Liver (tissue), 8 donors: ENCODE measurements at regions not wholly inside any gene's neighbourhood (a gene's known extent, or its start where the extent isn't known, plus 50 kb on each side); places are given as distances from the start of the nearest gene placed in this dataset.

ENCODE experiments used
- DNase-seq: peaks from one replicate; pipeline ENCODE4 v3.0.0-alpha.2; 2017; ENCODE audit warnings: low spot score
- H3K27ac ChIP-seq, 2 donors: one replicate each; pipeline ENCODE4 v1.7.0; 2013; ENCODE audit warnings: inconsistent platforms in 2 of 2, low read length in 2 of 2, control low read depth in 1 of 2, low read depth in 1 of 2, mild to moderate bottlenecking in 1 of 2
- H3K27me3 ChIP-seq, 4 donors: one replicate each; pipeline versions ENCODE4 v1.6.1 to v1.7.0; 2013; ENCODE audit warnings: low read length in 3 of 4, inconsistent platforms in 1 of 4, mild to moderate bottlenecking in 1 of 4, moderate library complexity in 1 of 4; ENCODE audit not compliant: control insufficient read depth in 4 of 4, insufficient read depth in 4 of 4
- H3K36me3 ChIP-seq, 4 donors: one replicate each; pipeline versions ENCODE4 v1.6.1 to v1.7.0; 2013; ENCODE audit warnings: low read length in 3 of 4, mild to moderate bottlenecking in 3 of 4, low read depth in 1 of 4, moderate library complexity in 1 of 4; ENCODE audit not compliant: control insufficient read depth in 4 of 4, insufficient read depth in 3 of 4
- H3K4me1 ChIP-seq, 4 donors: one replicate each; pipeline versions ENCODE4 v1.6.1 to v1.7.0; 2013; ENCODE audit warnings: low read length in 3 of 4, mild to moderate bottlenecking in 3 of 4, moderate library complexity in 1 of 4; ENCODE audit not compliant: control insufficient read depth in 4 of 4, insufficient read depth in 4 of 4
- H3K4me3 ChIP-seq, 3 donors: one replicate each; pipeline versions ENCODE4 v1.6.1 to v1.7.0; 2013; ENCODE audit warnings: low read length in 3 of 3, control low read depth in 1 of 3, low read depth in 1 of 3, mild to moderate bottlenecking in 1 of 3
- H3K9ac ChIP-seq, 2 donors: one replicate each; pipeline ENCODE4 v1.7.0; 2013; ENCODE audit warnings: low read length in 2 of 2, mild to moderate bottlenecking in 2 of 2, moderate library complexity in 2 of 2, control low read depth in 1 of 2, low read depth in 1 of 2
- H3K9me3 ChIP-seq, 4 donors: one replicate each; pipeline versions ENCODE4 v1.6.1 to v1.7.0; 2013; ENCODE audit warnings: low read length in 3 of 4; ENCODE audit not compliant: control insufficient read depth in 4 of 4
- CTCF ChIP-seq: fragments of 150-350 bp; IDR thresholded peaks from 2 replicates; pipeline ENCODE4 v1.5.1; 2017; ENCODE audit warnings: improper control_type of control experiment, low read depth, low read length; ENCODE audit not compliant: missing input control
- EGR1 ChIP-seq, 2 donors: IDR thresholded peaks; 2 replicates each; pipeline ENCODE4 v1.6.1; 2016 to 2018; ENCODE audit warnings: antibody characterized with exemption in 2 of 2, low read depth in 2 of 2
- FOXA1 ChIP-seq: IDR thresholded peaks from 2 replicates; pipeline ENCODE4 v1.6.1; 2016; ENCODE audit warnings: antibody characterized with exemption
- FOXA2 ChIP-seq: IDR thresholded peaks from 2 replicates; pipeline ENCODE4 v1.6.1; 2016; ENCODE audit warnings: antibody characterized with exemption
- GABPA ChIP-seq, 2 donors: IDR thresholded peaks in 1 of 2; conservative IDR thresholded peaks in 1 of 2; 2 replicates each; pipeline ENCODE4 v1.6.1; 2016; ENCODE audit warnings: antibody characterized with exemption in 2 of 2, mild to moderate bottlenecking in 1 of 2, moderate library complexity in 1 of 2
- HNF4A ChIP-seq, 2 donors: conservative IDR thresholded peaks; 2 replicates each; pipeline ENCODE4 v1.6.1; 2016; ENCODE audit warnings: antibody characterized with exemption in 2 of 2, mild to moderate bottlenecking in 2 of 2
- HNF4G ChIP-seq: IDR thresholded peaks from 2 replicates; pipeline ENCODE4 v1.6.1; 2016; ENCODE audit warnings: antibody characterized with exemption
- JUND ChIP-seq, 2 donors: IDR thresholded peaks; 2 replicates each; pipeline ENCODE4 v1.6.1; 2016; ENCODE audit warnings: antibody characterized with exemption in 2 of 2
- NR2F2 ChIP-seq: IDR thresholded peaks from 2 replicates; pipeline ENCODE4 v1.6.1; 2016; ENCODE audit warnings: antibody characterized with exemption
- RAD21 ChIP-seq, 2 donors: IDR thresholded peaks; 2 replicates each; pipeline ENCODE4 v1.6.1; 2016; ENCODE audit warnings: antibody characterized with exemption in 2 of 2, mild to moderate bottlenecking in 2 of 2
- REST ChIP-seq: IDR thresholded peaks from 2 replicates; pipeline ENCODE4 v1.6.1; 2016; ENCODE audit warnings: antibody characterized with exemption, mild to moderate bottlenecking
- RXRA ChIP-seq, 2 donors: IDR thresholded peaks; 2 replicates each; pipeline ENCODE4 v1.6.1; 2017 to 2018; ENCODE audit warnings: antibody characterized with exemption in 2 of 2, mild to moderate bottlenecking in 1 of 2
- SP1 ChIP-seq: IDR thresholded peaks from 2 replicates; pipeline ENCODE4 v1.6.1; 2018; ENCODE audit warnings: antibody characterized with exemption, mild to moderate bottlenecking
- TAF1 ChIP-seq: conservative IDR thresholded peaks from 2 replicates; pipeline ENCODE4 v1.6.1; 2016; ENCODE audit warnings: antibody characterized with exemption, mild to moderate bottlenecking
- YY1 ChIP-seq: IDR thresholded peaks from 2 replicates; pipeline ENCODE4 v1.6.1; 2016; ENCODE audit warnings: antibody characterized with exemption, mild to moderate bottlenecking
- ZBTB33 ChIP-seq: IDR thresholded peaks from 2 replicates; pipeline ENCODE4 v1.6.1; 2016; ENCODE audit warnings: antibody characterized with exemption
- WGBS: extraction: QIAGEN DNeasy Blood & Tissue Kit; methylation state at CpG from one replicate; pipeline ENCODE4 v1.1.7; 2013; 5-methylcytosine and 5-hydroxymethylcytosine counted together
- TF ChIP-seq, protein P1 (sequence below): IDR thresholded peaks from 2 replicates; pipeline ENCODE4 v1.6.1; 2016; ENCODE audit warnings: antibody characterized with exemption
- donor health status: healthy.
- donor health status: healthy.
- donor health status: healthy.
- donor health status: healthy.
- donor health status: healthy.

GRCh38 chr9:117869712-117870111, 165.5 kb downstream of the TLR4 start:
- Histone ChIP-seq H3K4me1 (no peaks in the 10 kb centered on the region), H3K27ac (no peak overlapping the region), H3K27me3 (no peaks in the 10 kb centered on the region), H3K4me3 (no peak overlapping the region), H3K36me3 (no peaks in the 10 kb centered on the region), H3K9ac (no peak overlapping the region), H3K9me3 (no peaks in the 10 kb centered on the region)
- no peak for TF ChIP-seq NR2F2
- TF ChIP-seq HNF4A (conservative IDR thresholded peaks at IDR 0.05) = no peak
- TF ChIP-seq JUND (IDR thresholded peaks at IDR 0.05) = no peak
- no peak for TF ChIP-seq RXRA (IDR thresholded peaks at IDR 0.05)
- no peak for TF ChIP-seq EGR1 (IDR thresholded peaks at IDR 0.05; ENCODE audit: low read depth in 2 of 2)
- no peak for DNase-seq

- no peaks in the 10 kb centered on the region for H3K27me3 ChIP-seq
- no peak overlapping the region for H3K9ac ChIP-seq
- TF ChIP-seq ZBTB33 (no peak), EGR1 (IDR thresholded peaks at IDR 0.05; ENCODE audit: low read depth in 2 of 2) (no peak), TAF1 (no peak), SP1 (no peak), RAD21 (IDR thresholded peaks at IDR 0.05) (no peak)
- TF ChIP-seq, protein P1, sequence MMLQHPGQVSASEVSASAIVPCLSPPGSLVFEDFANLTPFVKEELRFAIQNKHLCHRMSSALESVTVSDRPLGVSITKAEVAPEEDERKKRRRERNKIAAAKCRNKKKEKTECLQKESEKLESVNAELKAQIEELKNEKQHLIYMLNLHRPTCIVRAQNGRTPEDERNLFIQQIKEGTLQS = no peak
- H3K36me3 ChIP-seq = no peaks in the 10 kb centered on the region
- H3K27ac ChIP-seq = no peak overlapping the region
- no peak for DNase-seq
- H3K4me3 ChIP-seq = no peak overlapping the region
- no peaks in the 10 kb centered on the region for H3K9me3 ChIP-seq
- WGBS = 71% methylated on average over 5 of the region's 5 CpGs
- no peaks in the 10 kb centered on the region for H3K4me1 ChIP-seq
Observed at GRCh38 chr9:117873664-117874063, 169.5 kb downstream of the TLR4 start.

GRCh38 chr9:117875886-117876285, 171.7 kb downstream of the TLR4 start:
- TF ChIP-seq FOXA1 (no peak), FOXA2 (no peak), TAF1 (no peak), RXRA (IDR thresholded peaks at IDR 0.05) (no peak), SP1 (no peak), NR2F2 (no peak), EGR1 (IDR thresholded peaks at IDR 0.05; ENCODE audit: low read depth in 2 of 2) (no peak), CTCF (no peak), HNF4A (conservative IDR thresholded peaks at IDR 0.05) (no peak), RAD21 (IDR thresholded peaks at IDR 0.05) (no peak), REST (no peak), YY1 (no peak), GABPA (IDR thresholded peaks at IDR 0.05 in 1 of 2, conservative IDR thresholded peaks at IDR 0.05 in 1 of 2) (no peak), HNF4G (no peak)
- TF ChIP-seq, protein P1 = no peak
- Histone ChIP-seq H3K27ac (no peak overlapping the region), H3K4me3 (no peak overlapping the region), H3K4me1 (no peaks in the 10 kb centered on the region), H3K9me3 (no peaks in the 10 kb centered on the region), H3K27me3 (no peaks in the 10 kb centered on the region), H3K36me3 (no peaks in the 10 kb centered on the region), H3K9ac (no peak overlapping the region)
- DNase-seq = no peak
- WGBS = 78% methylated on average over 2 of the region's 2 CpGs
